Left cardiac atrium (tissue), 4 donors: ENCODE measurements at regions not wholly inside any gene's neighbourhood (a gene's known extent, or its start where the extent isn't known, plus 50 kb on each side); places are given as distances from the start of the nearest gene placed in this dataset.

Source experiments
- ATAC-seq, 2 donors: fragments of 200-7000 bp; cut with Tn5 transposase; one replicate each; pipeline ENCODE4 v1.9.1; 2020; ENCODE audit warnings: mild to moderate bottlenecking in 2 of 2, moderate library complexity in 2 of 2
- DNase-seq: peaks from one replicate; pipeline ENCODE4 v3.0.0-alpha.2; 2020
- intact Hi-C, 2 donors: fragments of 100-400 bp; cut with DNase I; formaldehyde crosslinking; loops; one replicate each; pipeline versions ENCODE4 v1.14.1 to v1.15.1; 2022 to 2023
- donor health status: DM: no; HTN: yes; CAD: no.
- donor health status: DM: no; HTN: yes; CAD: no; lungs with severe emphysema.
- donor health status: DM: yes; HTN: yes; CAD: no.
- donor health status: Dilated cardiomyopathy.

DNA sequence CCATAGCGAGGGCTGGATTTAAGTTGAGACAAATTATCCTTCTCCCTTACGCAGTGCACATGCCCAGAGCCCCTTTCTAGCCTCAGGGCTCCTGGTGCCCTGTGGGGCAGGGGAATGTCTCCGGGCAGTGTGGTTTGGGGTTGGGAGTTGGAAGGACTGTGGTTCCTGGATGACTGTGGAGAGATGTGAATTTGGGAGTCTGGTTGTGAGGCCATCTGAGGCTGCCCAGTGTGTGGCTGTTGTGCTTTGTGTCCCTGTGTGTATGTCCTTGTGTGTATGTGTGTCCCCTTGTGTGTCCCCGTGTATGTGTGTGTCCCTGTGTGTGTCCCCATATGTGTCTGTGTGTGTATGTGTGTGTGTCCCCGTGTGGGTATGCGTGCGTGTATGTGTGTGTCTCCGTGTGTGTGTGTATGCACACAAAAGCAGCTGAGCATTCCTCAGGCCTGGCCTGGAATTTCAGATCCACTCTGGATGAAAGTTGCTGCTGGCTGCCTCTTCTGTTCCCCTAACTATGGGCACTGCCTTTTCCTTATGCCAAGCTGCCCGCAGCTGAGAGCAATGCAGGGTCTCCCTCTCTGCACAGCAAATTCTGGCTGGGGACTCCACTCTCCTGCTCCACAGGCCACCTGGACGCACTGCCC, 65.4 kb downstream of the UBIAD1 start:
- ATAC-seq (no peak), DNase-seq (no peak)
- intact Hi-C loops: loop anchor here in 1 of 2 donors (10.0 kb wide), 1 partner anchor 306 kb away; no protein-coding TSS in a partner anchor

DNA sequence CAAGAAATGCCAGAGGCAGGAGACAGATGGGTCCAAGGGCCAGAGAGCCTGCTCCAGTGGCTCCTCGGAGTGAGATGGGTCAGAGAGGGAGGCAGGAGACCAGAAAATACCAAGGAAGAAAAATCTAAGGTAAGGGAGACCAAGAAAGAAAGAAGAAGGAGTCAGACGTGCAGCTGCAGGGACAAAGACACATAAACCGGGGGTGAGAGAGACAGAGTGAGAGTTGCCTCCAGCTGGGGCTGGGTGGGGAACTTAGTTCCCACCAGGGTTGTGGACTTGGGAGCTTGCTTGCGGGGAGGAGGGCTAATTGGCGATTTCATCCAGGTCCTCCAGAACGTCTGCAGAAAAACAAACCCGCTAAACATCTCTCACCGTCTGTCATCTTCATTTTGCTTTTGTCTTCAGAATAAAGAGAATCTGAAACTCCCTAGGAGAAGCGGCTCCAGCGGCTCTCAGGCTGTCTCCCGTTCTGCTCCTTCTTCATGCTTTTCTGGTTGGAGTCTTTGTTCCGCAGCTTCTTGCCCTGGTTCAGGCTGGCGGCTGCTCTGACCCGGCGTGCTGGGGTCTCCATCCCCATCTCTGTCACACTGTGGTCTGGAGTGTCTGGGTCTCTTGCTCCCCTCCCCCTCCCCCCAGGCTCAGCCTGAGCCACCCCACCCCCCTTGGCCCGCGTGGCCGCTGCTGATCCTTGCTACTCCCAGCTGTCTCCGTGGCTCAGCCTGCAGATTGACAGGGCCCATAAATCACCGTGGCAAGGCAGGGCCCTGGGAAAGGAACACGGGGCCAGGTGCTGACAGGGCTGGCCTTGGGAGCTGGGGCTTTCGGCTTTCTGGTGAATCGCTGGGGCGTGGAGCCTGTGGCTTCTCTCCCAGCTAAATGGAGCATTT, 66.6 kb downstream of the UBIAD1 start:
- ATAC-seq (no peak), DNase-seq (no peak)
- intact Hi-C loops: loop anchor here in 1 of 2 donors (10.0 kb wide), 1 partner anchor 305 kb away; no protein-coding TSS in a partner anchor

DNA sequence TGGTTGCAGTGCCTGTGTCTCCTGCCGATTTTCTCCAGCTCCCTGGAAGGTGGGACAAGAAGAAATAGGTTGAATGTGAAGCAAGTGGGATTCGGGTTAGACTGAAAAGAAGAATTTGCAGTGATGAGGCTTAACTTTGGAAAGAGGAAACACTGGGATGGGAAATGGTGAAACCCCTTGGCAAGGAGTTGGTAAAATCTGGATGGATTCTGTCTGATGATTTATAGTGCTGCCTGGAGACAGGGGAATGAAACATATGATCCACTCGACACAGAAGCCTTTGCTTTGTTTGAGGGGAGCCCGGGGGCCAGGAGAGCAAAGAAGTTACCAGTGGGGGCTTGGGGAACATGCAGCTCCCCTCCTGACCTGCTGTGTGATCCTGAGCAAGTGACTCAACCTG, 67.2 kb downstream of the UBIAD1 start:
- intact Hi-C loops: no loop called here
- no peak for DNase-seq
- no peak for ATAC-seq

DNA sequence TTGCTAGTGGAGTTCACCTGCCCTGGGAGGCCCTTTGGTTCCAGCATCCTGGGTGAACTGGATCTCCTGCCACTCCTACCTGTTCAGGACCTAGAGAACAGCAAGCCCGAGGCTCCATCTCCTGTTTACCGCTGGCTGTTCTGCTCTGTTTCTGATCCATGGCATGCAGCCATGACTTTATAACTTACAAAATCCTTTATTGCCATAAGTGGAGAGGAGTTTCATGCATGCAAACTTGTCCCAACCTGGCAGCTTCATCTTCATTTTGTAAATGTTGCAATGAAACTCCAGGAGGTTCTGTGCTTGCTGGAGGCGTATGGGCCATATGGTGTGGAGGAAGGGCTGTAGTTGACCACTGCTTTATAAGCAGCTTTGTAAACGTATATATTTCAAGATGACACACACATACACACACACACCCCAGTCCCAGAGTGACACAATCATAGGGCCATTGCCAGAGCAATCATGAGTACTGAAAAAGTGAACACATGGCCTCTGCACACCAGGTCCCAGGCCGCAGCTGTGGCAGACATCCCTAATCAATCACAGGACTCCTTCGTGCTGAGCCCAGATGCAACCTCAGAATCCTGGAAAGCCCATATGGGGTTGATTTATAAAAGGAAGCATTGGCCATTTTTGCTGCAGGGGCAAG, 69.0 kb downstream of the UBIAD1 start:
- intact Hi-C loops: no loop called here
- ATAC-seq: no peak

DNA sequence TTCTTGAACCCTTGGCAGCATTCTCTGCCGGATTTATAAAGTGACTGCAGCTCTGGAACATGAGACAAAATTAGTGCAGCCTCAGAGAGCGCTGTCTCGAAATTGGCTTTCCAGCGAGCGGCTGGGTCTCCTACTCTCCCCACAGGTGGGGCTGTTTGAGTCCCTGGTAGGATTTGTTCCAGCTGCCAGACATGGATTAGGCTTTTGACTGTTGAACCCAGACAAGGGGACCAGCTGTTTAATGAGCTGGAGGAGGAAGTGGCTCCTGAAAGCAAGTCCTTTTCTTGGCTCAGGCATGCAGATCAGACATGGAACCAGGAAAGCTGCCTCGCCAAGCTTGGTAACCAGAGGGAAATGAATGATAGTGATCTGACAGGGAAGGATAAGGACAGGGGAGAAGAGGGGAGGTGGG, 69.6 kb downstream of the UBIAD1 start:
- intact Hi-C loops: no loop called here

More for the DNA sequence above, 69.0 kb downstream of the UBIAD1 start:
- no peak for DNase-seq

DNA sequence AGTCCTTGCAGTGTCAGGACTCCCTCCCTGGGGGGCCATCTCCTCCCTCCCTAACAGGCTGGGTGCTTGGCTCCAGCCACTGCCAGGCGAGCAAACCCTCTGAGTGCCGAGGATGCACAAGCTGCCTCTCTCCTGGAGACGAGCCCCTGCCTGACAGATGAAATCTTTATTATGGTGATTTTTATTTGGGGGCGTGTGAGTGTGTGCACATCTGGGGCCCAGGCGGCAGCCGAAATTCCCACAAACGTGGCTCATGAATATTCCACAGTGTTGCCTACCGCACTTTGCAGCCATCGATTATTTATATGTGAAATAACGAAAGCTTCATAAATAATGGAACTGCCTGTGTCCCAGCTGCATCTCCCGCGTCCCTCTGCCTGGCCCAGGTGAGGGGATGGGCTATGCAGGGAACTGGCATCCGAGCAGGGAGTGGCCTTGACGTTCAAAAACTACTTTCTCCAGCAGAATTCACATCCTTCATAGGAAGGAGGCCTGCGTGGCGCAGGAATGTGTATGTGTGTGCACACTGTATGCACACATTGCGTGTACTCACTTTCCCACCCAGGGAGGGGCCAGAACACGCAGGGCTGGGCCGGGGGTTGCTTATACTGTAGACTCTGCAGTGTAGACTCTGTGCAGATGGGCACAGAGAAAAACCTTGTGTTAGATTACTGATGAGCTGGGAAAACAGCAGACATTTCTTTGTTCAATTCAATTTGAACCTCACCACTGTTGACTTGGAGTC, 73.1 kb downstream of the UBIAD1 start:
- no peak for DNase-seq
- no peak for ATAC-seq
- intact Hi-C loops: no loop called here

More for the DNA sequence above, 69.6 kb downstream of the UBIAD1 start:
- DNase-seq (no peak), ATAC-seq (no peak)

DNA sequence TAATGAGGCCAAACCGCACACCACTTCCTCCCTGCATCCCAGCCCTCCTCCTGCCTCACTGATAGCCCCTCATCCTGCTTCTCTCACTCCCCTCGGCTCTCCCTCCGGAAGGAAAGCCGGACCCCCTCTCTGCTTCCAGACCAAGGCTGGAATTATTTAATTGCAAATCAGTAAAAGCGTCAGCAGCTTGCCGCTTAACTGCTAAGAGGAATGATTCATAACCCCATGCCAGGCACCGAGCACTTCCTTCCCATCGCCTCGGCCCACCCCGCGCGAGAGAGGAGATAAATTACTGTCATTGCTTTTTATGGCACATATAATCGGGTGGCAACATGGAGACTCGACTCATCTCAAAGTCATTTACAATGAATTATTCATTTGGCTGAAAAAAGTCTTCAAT, 77.3 kb downstream of the UBIAD1 start:
- ATAC-seq (no peak), DNase-seq (no peak)
- intact Hi-C loops: no loop called here

DNA sequence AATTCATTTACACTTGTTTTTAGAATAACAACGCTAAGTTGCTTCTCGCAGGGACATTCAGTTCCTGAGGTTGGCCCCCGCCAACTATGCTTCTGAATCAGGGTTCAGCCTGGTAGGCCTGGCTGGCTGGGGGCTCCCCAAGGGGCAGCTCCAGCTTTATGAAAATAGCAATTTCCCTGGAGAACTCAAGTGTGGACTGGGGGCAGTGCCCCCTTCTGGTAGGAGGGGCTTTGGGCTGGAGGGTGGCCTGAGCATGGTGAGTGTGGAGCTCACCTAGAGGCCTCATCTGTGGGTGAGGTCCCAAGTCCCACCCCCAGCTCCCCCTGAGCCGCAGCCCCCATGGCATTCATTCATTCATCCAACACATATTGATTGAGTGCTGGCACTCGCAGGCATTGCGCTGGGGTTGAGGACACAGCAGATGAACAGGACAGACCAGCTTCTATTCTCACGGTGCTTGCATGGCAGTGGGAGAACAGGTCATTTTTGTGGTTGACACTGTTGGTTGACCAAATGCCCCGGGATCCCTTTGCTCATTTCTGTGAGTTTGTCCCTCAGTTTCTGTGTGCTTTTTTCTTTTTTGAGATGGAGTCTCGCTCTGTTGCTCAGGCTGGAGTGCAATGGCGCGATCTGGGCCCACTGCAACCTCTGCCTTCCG, 79.2 kb downstream of the UBIAD1 start:
- no peak for DNase-seq
- ATAC-seq: no peak
- intact Hi-C loops: no loop called here

DNA sequence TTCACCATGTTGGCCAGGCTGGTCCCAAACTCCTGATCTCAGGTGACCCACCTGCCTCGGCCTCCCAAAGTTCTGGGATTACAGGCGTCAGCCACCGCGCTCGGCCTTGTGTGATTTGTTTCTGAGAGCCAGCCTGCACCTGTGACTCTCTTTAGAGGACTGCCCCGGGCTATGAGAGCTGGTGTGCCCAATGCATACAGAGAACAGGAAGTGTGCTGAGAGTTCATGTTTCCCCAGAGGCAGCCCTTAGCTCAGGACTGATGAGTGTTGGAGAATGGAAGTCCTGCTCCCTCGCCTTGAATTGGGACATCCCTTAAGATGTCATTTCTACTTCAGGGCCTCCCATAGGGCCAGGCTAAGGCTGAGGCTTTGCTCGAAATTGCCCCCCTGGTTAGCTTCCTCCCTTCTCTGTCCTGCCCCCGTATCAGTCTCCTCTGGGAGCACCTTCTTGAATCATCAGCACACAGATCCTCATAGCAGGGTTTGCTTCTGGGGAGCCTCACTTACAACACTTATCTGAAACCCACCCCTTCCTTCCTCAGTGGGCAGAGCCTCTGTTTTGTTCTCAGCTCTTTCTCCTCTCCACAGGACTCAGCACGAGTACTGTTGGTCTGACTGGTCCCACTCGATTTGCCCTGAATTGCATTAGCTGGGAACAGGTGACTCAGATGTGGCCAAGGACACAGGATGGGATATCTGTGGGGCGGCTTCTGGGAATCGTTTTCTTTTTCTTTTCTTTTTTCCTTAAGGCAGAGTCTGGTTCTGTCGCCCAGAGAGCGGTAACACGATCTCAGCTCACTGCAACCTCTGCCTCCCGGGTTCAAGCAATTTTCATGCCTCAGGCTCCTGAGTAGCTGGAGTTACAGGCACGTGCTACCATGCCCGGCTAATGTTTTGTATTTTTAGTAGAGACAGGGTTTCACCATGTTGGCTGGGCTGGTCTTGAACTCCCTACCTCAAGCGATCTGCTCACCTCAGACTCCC, 80.1 kb downstream of the UBIAD1 start:
- intact Hi-C loops: no loop called here
- ATAC-seq: no peak
- DNase-seq: no peak

DNA sequence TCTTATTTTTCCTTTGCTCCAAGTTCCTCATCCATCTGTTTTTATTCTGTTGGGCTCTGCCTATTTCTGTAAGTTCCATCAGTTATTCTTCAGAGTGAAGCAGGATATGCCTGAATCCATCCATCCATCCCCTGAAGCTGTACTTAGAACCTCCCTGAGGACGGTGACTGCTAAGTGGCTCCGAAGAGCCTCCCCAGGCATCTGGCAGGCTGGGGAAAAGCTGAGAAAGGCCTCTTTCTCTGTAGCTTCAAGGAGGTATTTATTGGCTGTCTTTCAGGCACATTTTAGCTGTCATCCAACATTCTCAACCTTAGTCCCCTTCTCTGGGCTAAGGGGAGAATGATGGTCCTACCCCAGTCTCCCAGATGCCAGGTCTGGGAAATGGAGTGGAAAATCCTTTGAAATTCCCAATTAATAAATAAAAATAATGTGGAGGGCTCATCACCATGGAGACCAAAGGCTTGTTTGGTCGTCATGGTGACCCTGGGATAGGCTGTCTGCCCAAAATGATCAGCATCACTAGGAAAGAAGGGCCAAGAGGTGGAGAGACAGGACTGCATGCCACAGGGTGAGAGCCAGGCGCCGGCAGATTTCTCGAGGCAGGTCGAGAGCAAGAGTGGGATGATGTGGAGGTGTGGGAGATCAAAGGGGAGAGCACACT, 82.0 kb downstream of the UBIAD1 start:
- intact Hi-C loops: no loop called here
- ATAC-seq (no peak), DNase-seq (no peak)

DNA sequence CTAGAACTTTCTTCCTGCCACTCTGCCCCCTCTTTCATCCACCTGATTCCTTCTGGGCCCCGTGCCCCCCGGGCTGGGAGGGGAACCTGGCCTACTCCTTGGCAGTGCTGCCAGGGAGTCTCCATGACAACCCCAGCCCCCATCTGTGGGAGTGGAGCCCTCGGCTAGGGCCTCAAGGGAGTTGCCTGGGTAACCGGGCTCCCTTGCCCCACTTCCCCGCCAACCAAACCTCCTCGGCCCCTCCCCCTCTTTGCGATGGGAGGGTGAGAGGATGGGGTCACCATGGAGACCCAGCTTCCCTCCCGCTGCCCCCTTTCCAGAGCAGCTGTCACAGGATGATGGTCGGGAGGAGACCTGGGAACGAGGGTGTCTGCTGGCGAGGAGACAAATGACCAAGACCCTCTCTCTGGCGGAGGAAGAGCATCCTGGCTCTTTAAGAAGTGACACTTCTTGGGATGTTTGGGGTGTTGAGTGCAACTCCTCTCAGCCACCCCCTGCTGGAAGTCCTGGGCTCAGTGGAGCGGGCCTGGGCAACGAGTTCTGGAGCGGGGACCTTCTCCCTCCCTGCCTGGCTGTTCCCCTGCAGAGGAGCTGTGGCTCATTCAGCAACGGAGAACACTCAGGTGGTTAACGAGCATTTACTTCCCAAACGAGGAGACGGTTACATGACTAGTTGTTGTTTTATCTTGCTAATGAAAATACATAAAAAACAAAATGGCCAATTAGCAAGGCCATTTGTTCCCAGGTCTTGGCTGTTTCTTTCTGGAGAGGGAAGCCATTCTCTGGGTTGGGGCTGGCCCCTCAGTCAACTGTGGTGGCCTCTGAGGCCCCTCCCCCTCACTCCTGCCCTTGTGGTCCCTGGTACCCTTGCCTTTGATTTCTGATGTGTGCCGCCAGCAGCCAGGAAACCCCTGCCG, 82.8 kb downstream of the UBIAD1 start:
- intact Hi-C loops: no loop called here
- ATAC-seq (no peak), DNase-seq (no peak)

DNA sequence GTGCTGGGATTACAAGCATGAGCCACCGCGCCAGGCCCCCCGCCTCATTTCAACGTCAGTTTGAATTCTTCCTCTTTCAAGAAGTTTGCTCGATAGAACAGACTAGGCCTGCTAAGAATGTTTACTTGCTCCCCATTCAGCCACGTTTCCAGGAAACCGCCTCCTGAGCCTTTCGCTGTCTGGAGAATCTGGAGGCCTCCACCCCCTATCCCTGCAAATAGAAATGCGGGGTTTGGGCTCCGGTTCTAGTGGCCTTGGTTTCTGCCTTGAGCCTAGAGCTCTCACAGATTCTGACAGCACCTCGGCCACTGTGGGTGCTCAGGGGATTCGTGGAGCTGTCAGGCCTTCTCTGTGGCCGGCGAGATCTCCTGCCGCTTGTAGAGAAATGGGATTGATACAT, 84.3 kb downstream of the UBIAD1 start:
- ATAC-seq (no peak), DNase-seq (no peak)
- intact Hi-C loops: no loop called here

DNA sequence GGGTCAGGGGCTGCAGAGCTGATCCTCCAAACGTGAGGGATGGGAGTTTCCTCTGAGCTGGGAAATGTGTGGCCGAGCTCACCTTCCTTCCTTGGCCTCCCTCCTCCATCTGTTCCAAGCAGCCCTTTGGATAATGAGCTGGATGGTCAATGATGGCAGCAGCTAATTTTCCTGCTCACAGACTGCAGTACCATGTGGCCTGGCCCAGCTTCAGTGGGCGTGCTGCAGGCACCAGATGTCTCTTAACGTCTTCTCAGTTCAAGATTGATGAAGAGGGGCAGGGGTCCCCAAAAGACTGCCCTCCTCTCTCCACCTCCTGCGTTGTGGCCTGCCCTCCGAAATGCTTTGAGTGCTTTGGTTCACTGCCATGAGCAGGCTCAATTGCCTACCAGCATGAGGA, 86.0 kb downstream of the UBIAD1 start:
- no peak for DNase-seq
- intact Hi-C loops: no loop called here

DNA sequence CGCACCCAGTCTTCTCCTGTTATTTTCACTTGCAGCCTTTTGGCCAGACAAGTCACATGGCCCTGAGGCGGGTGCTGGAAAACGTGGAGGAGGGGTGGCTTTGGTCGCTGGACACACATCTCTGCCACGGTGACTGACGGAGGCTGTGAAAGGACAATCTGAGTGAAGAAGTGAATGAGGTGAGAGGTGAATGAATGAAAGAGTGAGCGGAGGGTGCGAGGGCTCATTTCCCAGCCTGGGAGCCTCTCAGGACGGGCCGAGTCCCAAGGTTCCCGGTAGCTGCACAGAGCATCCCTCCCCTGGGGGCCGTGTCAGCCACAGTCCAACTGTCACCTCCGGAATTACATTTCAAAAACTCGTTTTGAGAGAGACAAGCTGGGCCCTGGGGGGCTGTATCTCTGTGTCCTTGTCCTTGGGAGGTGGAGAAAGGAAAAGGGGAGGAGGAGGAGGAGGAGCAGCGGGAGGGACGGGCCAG, 89.6 kb downstream of the UBIAD1 start:
- ATAC-seq: no peak
- no peak for DNase-seq
- intact Hi-C loops: no loop called here

More for the DNA sequence above, 86.0 kb downstream of the UBIAD1 start:
- ATAC-seq: no peak

DNA sequence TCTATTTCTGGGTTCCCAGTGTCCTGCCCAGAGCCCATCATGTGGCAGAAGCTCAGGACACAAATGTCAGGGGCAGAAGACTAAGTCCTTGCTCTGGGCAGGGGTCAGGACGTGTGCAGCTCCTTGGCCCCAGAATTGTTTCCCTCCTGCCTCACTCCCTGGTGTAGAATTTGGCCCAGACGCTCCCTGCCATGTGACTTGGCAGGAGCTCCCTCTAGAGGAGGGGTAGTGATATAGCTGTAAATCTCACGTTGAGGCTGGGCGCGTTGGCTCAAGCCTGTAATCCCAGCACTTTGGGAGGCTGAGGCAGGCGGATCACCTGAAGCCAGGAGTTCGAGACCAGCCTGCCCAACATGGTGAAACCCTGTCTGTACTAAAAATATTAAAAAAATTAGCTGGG, 91.2 kb downstream of the UBIAD1 start:
- intact Hi-C loops: no loop called here
- no peak for DNase-seq
- no peak for ATAC-seq

DNA sequence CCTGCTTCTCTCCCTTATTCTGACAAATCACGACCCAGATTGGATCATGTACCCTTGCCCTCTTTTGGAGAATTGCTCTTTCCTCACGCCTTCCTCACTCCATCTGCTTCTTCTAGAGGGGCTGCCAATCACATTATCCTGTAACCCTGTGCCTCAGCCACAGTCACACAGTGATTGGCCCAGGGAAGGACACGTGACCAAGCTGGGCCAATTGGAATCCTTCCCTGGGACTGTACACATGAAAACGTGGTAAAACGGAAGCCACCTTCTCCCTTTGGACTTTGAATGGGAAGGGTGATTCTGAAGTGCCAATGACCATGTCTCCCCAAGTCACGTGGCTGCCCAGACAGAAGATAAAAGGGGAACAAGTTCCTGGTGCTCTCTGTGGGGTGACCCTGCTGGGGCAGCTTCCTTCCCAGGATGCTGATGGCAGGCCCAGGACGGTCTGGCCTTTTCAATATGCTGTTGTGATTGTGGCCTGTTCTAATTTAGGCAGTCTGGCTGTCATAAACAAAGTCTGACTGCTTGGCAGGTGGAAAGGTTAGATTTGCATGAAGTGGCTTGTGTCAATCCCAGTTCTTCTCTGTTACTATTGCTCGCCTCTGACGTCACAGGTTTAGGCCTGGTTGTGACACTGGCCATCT, 92.9 kb downstream of the UBIAD1 start:
- intact Hi-C loops: no loop called here
- ATAC-seq (no peak), DNase-seq (no peak)
